Choroid plexus epithelial cell (primary cell): ENCODE measurements at regions not wholly inside any gene's neighbourhood (a gene's known extent, or its start where the extent isn't known, plus 50 kb on each side); places are given as distances from the start of the nearest gene placed in this dataset.

Source experiments
- DNase-seq: peaks from one replicate; pipeline ENCODE4 v3.0.0-alpha.2; 2010; ENCODE audit warnings: low read depth
- H3K4me3 ChIP-seq: 2 replicates; pipeline ENCODE4 v1.5.1; 2011; ENCODE audit warnings: low read depth, mild to moderate bottlenecking, control low read depth, low read length, moderate library complexity
- CTCF ChIP-seq: conservative IDR thresholded peaks from 2 replicates; pipeline ENCODE4 v1.5.1; 2011; ENCODE audit warnings: low read depth, mild to moderate bottlenecking, control low read depth, inconsistent platforms, low read length, moderate library complexity

- no peak for DNase-seq
- H3K4me3 ChIP-seq, result no peak overlapping the region
- no peak for TF ChIP-seq CTCF
Measured at GRCh38 chr3:15976524-15976923, 178.7 kb upstream of the ANKRD28 start.

- no peak for TF ChIP-seq CTCF
Measured at GRCh38 chr3:15977090-15977489, 179.3 kb upstream of the ANKRD28 start.

GRCh38 chr3:15977598-15978232 is 179.9 kb upstream of the ANKRD28 start:
- no peak overlapping the region for H3K4me3 ChIP-seq
- TF ChIP-seq CTCF, result no peak
- no peak for DNase-seq

More at GRCh38 chr3:15977090-15977489, 179.3 kb upstream of the ANKRD28 start:
- H3K4me3 ChIP-seq, result no peak overlapping the region
- DNase-seq, result no peak

- no peak for TF ChIP-seq CTCF
- DNase-seq, result no peak
- no peak overlapping the region for H3K4me3 ChIP-seq
Measured at GRCh38 chr3:15978801-15979200, 181.0 kb upstream of the ANKRD28 start.

- no peak for DNase-seq
- no peak overlapping the region for H3K4me3 ChIP-seq
- TF ChIP-seq CTCF, result no peak
Measured at GRCh38 chr3:15979495-15979894, 181.7 kb upstream of the ANKRD28 start.

GRCh38 chr3:15979900-15980299 is 182.1 kb upstream of the ANKRD28 start:
- TF ChIP-seq CTCF, result no peak
- DNase-seq, result no peak
- H3K4me3 ChIP-seq, result no peak overlapping the region

- H3K4me3 ChIP-seq, result no peak overlapping the region
- DNase-seq, result no peak
Measured at GRCh38 chr3:15982243-15982642, 184.5 kb upstream of the ANKRD28 start.

More at GRCh38 chr3:15982243-15982642, 184.5 kb upstream of the ANKRD28 start:
- no peak for TF ChIP-seq CTCF
